Ovary (tissue), 7 donors: ENCODE measurements at regions not wholly inside any gene's neighbourhood (a gene's known extent, or its start where the extent isn't known, plus 50 kb on each side); places are given as distances from the start of the nearest gene placed in this dataset.

Source experiments
- DNase-seq, 5 donors: peaks; one replicate each; pipeline ENCODE4 v3.0.0-alpha.2; 2019 to 2020
- H3K27ac ChIP-seq, 2 donors: fragments of 200-600 bp; one replicate each; pipeline versions ENCODE4 v1.5.1 to v1.8.0; 2019 to 2022
- H3K27me3 ChIP-seq: fragments of 200-600 bp; one replicate; pipeline ENCODE4 v1.8.0; 2022
- H3K36me3 ChIP-seq: fragments of 200-600 bp; sonication (generic); one replicate; pipeline ENCODE4 v1.5.1; 2019
- H3K4me1 ChIP-seq: one replicate; pipeline ENCODE4 v1.8.1; 2013; ENCODE audit warnings: mild to moderate bottlenecking, moderate library complexity; ENCODE audit not compliant: insufficient read depth
- H3K4me3 ChIP-seq: fragments of 200-600 bp; sonication (generic); one replicate; pipeline ENCODE4 v1.5.1; 2017
- H3K9me3 ChIP-seq, 2 donors: fragments of 200-600 bp in 1 of 2; sonication (generic) in 1 of 2; one replicate each; pipeline versions ENCODE4 v1.5.1 to v1.8.1; 2013 to 2019; ENCODE audit warnings: mild to moderate bottlenecking in 1 of 2, moderate library complexity in 1 of 2
- CTCF ChIP-seq, 3 donors: fragments of 450-650 bp in 2 of 3; fragments of 200-600 bp in 1 of 3; IDR thresholded peaks; one replicate each; pipeline versions ENCODE4 v1.5.1 to v1.8.0; 2016 to 2022; ENCODE audit warnings: antibody characterized with exemption in 3 of 3, mild to moderate bottlenecking in 1 of 3
- EP300 ChIP-seq: sonication (generic); formaldehyde crosslinking; IDR thresholded peaks from one replicate; pipeline ENCODE4 v1.6.1; 2017; ENCODE audit warnings: antibody characterized with exemption
- POLR2A ChIP-seq: fragments of 450-650 bp; IDR thresholded peaks from one replicate; pipeline ENCODE4 v1.6.1; 2017; ENCODE audit warnings: antibody characterized with exemption, mild to moderate bottlenecking, moderate library complexity
- WGBS, 3 donors: extraction: QIAGEN DNeasy Blood & Tissue Kit in 1 of 3; methylation state at CpG; one replicate each; pipeline versions ENCODE4 v1.1.5 to v1.1.7; 2013 to 2017; 5-methylcytosine and 5-hydroxymethylcytosine counted together
- intact Hi-C, 4 donors: fragments of 100-400 bp; cut with DNase I; formaldehyde crosslinking; loops; one replicate each; pipeline versions ENCODE4 v1.11.0 to v1.15.1; 2022 to 2023
- donor health status: DM: no; HTN: no; CAD: no; lungs with moderate emphysema.
- donor health status: DM: no; HTN: no; CAD: no.
- donor health status: Bipolar disorder and iron deficiency.
- donor health status: DM: no; HTN: no; CAD: no.
- donor health status: DM: yes; HTN: yes; CAD: no.

GRCh38 chr12:90836689-90837088, 118.3 kb downstream of the CCER1 start:
- H3K27ac ChIP-seq = no peak overlapping the region
- no peak for DNase-seq
- TF ChIP-seq CTCF (IDR thresholded peaks at IDR 0.05) = no peak
- no peaks in the 10 kb centered on the region for H3K36me3 ChIP-seq
- peaks cover 1% of the 10 kb centered on the region for H3K4me1 ChIP-seq
- no peaks in the 10 kb centered on the region for H3K9me3 ChIP-seq
- H3K4me3 ChIP-seq = no peak overlapping the region
- H3K27me3 ChIP-seq = no peaks in the 10 kb centered on the region
- intact Hi-C loops = no loop called here
- 33 to 39% (median 36%) methylated on average over 6 of the region's 6 CpGs for WGBS, 3 donors

- intact Hi-C loops = no loop called here
Measured at GRCh38 chr12:90833228-90833627, 121.7 kb downstream of the CCER1 start.

GRCh38 chr12:90832427-90832826, 122.5 kb downstream of the CCER1 start:
- no peaks in the 10 kb centered on the region for H3K36me3 ChIP-seq
- H3K9me3 ChIP-seq = no peaks in the 10 kb centered on the region
- H3K27me3 ChIP-seq = no peaks in the 10 kb centered on the region
- 87 to 97% (median 92%) methylated on average over 3 of the region's 3 CpGs for WGBS, 3 donors
- intact Hi-C loops = no loop called here
- H3K4me1 ChIP-seq = peaks cover 1% of the 10 kb centered on the region
- TF ChIP-seq POLR2A = no peak
- DNase-seq = no peak
- no peak overlapping the region for H3K4me3 ChIP-seq
- no peak overlapping the region for H3K27ac ChIP-seq

More at GRCh38 chr12:90833228-90833627, 121.7 kb downstream of the CCER1 start:
- Histone ChIP-seq H3K4me1 (peaks cover 1% of the 10 kb centered on the region), H3K9me3 (no peaks in the 10 kb centered on the region), H3K4me3 (no peak overlapping the region), H3K36me3 (no peaks in the 10 kb centered on the region), H3K27ac (no peak overlapping the region), H3K27me3 (no peaks in the 10 kb centered on the region)
- 28 to 31% (median 30%) methylated on average over 2 of the region's 2 CpGs for WGBS, 3 donors
- DNase-seq = no peak
- no peak for TF ChIP-seq POLR2A
- no peak for TF ChIP-seq CTCF (IDR thresholded peaks at IDR 0.05)
- no peak for TF ChIP-seq EP300

GRCh38 chr12:90831712-90832111, 123.3 kb downstream of the CCER1 start:
- H3K27ac ChIP-seq = no peak overlapping the region
- no peaks in the 10 kb centered on the region for H3K27me3 ChIP-seq
- intact Hi-C loops = no loop called here
- no peaks in the 10 kb centered on the region for H3K9me3 ChIP-seq
- 86 to 95% (median 89%) methylated on average over 1 of the region's 1 CpG for WGBS, 3 donors
- H3K36me3 ChIP-seq = no peaks in the 10 kb centered on the region
- peaks cover 1% of the 10 kb centered on the region for H3K4me1 ChIP-seq
- DNase-seq = no peak
- H3K4me3 ChIP-seq = no peak overlapping the region
- TF ChIP-seq POLR2A = no peak
- no peak for TF ChIP-seq EP300
- no peak for TF ChIP-seq CTCF (IDR thresholded peaks at IDR 0.05)

GRCh38 chr12:90829044-90829443, 125.9 kb downstream of the CCER1 start:
- 45 to 93% (median 85%) methylated on average over 1 of the region's 1 CpG for WGBS, 3 donors
- intact Hi-C loops = no loop called here

More at GRCh38 chr12:90829044-90829443, 125.9 kb downstream of the CCER1 start:
- H3K9me3 ChIP-seq = no peaks in the 10 kb centered on the region
- no peaks in the 10 kb centered on the region for H3K4me1 ChIP-seq
- TF ChIP-seq POLR2A (no peak), CTCF (IDR thresholded peaks at IDR 0.05) (no peak), EP300 (no peak)
- no peak for DNase-seq
- no peaks in the 10 kb centered on the region for H3K27me3 ChIP-seq
- H3K4me3 ChIP-seq = no peak overlapping the region
- no peaks in the 10 kb centered on the region for H3K36me3 ChIP-seq
- H3K27ac ChIP-seq = no peak overlapping the region
